ENCODE measurements at regions not wholly inside any gene's neighbourhood (a gene's known extent, or its start where the extent isn't known, plus 50 kb on each side); places are given as distances from the start of the nearest gene placed in this dataset.

GRCh38 chr1:34618381-34618780, 136.5 kb upstream of the GJB5 start:
- ChIA-PET POLR2A (no interaction called here), CTCF (no interaction called here)
- Histone ChIP-seq H3K9me1 (replicated peaks; ENCODE audit: control insufficient read depth, extremely low read depth, insufficient read depth, low read length) (no peaks in the 10 kb centered on the region), H4K20me1 (replicated peaks; ENCODE audit: control insufficient read depth, extremely low read depth, insufficient read depth, low read length) (no peaks in the 10 kb centered on the region), H3K4me3 (replicated peaks in 1 of 3; ENCODE audit: insufficient read depth in 1 of 3, low read depth in 1 of 3, low read length in 3 of 3) (no peak overlapping the region), H3K4me2 (ENCODE audit: insufficient read depth, low read length) (no peak overlapping the region), H3K79me2 (ENCODE audit: control insufficient read depth, insufficient read depth, low read length) (no peaks in the 10 kb centered on the region), H3K9me3 (replicated peaks; ENCODE audit: control insufficient read depth, insufficient read depth, low read length) (no peaks in the 10 kb centered on the region), H3K4me1 (ENCODE audit: control insufficient read depth, extremely low read depth, insufficient read depth, low read length) (no peaks in the 10 kb centered on the region), H2AFZ (ENCODE audit: low read depth, low read length) (no peak overlapping the region), H3K36me3 (ENCODE audit: control insufficient read depth in 2 of 2, extremely low read depth in 1 of 2, insufficient read depth in 2 of 2, low read length in 2 of 2) (no peaks in the 10 kb centered on the region), H3K27ac (ENCODE audit: insufficient read depth, low read depth, low read length) (no peak overlapping the region), H3K9ac (replicated peaks; ENCODE audit: extremely low read depth, insufficient read depth, low read length) (no peak overlapping the region), H3K27me3 (ENCODE audit: control insufficient read depth in 2 of 2, insufficient read depth in 2 of 2, low read length in 2 of 2) (no peaks in the 10 kb centered on the region)
- intact Hi-C loops (cut with micrococcal nuclease) (no loop called here), dilution Hi-C loops (cut with MboI; ENCODE audit: extremely low pct_ligation_motif_present, low sequenced_read_pairs) (no loop called here)
- TF ChIP-seq POLR2A (IDR thresholded peaks at IDR 0.05; ENCODE audit: low read depth, low read length) (no peak), MYC (IDR thresholded peaks at IDR 0.05; ENCODE audit: low read depth, low read length) (no peak), JUN (IDR thresholded peaks at IDR 0.05; ENCODE audit: borderline replicate concordance, insufficient read depth, insufficient read length, low read depth) (no peak), CTCF (IDR thresholded peaks at IDR 0.05; ENCODE audit: extremely low read depth in 1 of 2, insufficient read depth in 1 of 2, low read depth in 1 of 2, low read length in 2 of 2) (no peak), FOS (IDR thresholded peaks at IDR 0.05; ENCODE audit: borderline replicate concordance, insufficient read depth, low read length) (no peak), POLR2AphosphoS5 (IDR thresholded peaks at IDR 0.05; ENCODE audit: insufficient read depth, low read depth, low read length) (no peak), GATA2 (IDR thresholded peaks at IDR 0.05; ENCODE audit: insufficient read depth, insufficient read length, low read depth, low read length) (no peak), EZH2 (IDR thresholded peaks at IDR 0.05; ENCODE audit: borderline replicate concordance, low read depth, low read length, severe bottlenecking) (no peak)
- TF ChIP-seq, protein P1, sequence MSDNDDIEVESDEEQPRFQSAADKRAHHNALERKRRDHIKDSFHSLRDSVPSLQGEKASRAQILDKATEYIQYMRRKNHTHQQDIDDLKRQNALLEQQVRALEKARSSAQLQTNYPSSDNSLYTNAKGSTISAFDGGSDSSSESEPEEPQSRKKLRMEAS (IDR thresholded peaks at IDR 0.05; ENCODE audit: insufficient read depth, insufficient read length): no peak
- FAIRE-seq: no peak
- DNase-seq (ENCODE audit: low read depth, low spot score): no peak
- no TSS peak for BruUV-seq (replicated peaks)

Data from endothelial cell of umbilical vein (primary cell).